Transverse colon (tissue), 4 donors: ENCODE measurements at regions not wholly inside any gene's neighbourhood (a gene's known extent, or its start where the extent isn't known, plus 50 kb on each side); places are given as distances from the start of the nearest gene placed in this dataset.

Experiments
- DNase-seq: peaks from one replicate; pipeline ENCODE4 v3.0.0-alpha.2; 2019
- H3K27ac ChIP-seq, 4 donors: fragments of 200-600 bp; sonication (generic); 2 replicates each; pipeline ENCODE4 v1.5.1; 2016 to 2018; ENCODE audit warnings: inconsistent platforms in 4 of 4
- H3K27me3 ChIP-seq: fragments of 200-600 bp; sonication (generic); 2 replicates; pipeline ENCODE4 v1.5.1; 2017; ENCODE audit warnings: inconsistent platforms
- H3K36me3 ChIP-seq, 4 donors: fragments of 200-600 bp; sonication (generic); 2 replicates each; pipeline ENCODE4 v1.5.1; 2017 to 2019; ENCODE audit warnings: inconsistent platforms in 4 of 4
- H3K4me1 ChIP-seq, 4 donors: fragments of 200-600 bp; sonication (generic); 2 replicates each; pipeline ENCODE4 v1.5.1; 2017 to 2020; ENCODE audit warnings: inconsistent platforms in 4 of 4
- H3K4me3 ChIP-seq, 4 donors: fragments of 200-600 bp; sonication (generic); 1 replicate in 1 of 4; 2 replicates in 3 of 4; pipeline versions ENCODE4 v1.5.1 to v1.6.1; 2017 to 2019; ENCODE audit warnings: inconsistent platforms in 4 of 4
- H3K9me3 ChIP-seq, 2 donors: fragments of 200-600 bp; sonication (generic); 2 replicates each; pipeline ENCODE4 v1.5.1; 2017 to 2019; ENCODE audit warnings: inconsistent platforms in 2 of 2
- EP300 ChIP-seq: sonication (generic); formaldehyde crosslinking; IDR thresholded peaks from one replicate; pipeline ENCODE4 v1.6.1; 2017; ENCODE audit warnings: antibody characterized with exemption, low read depth
- POLR2A ChIP-seq: fragments of 450-650 bp; IDR thresholded peaks from one replicate; pipeline ENCODE4 v1.6.1; 2016; ENCODE audit warnings: antibody characterized with exemption, mild to moderate bottlenecking, moderate library complexity
- POLR2AphosphoS5 ChIP-seq, 3 donors: sonication (generic); formaldehyde crosslinking; IDR thresholded peaks; one replicate each; pipeline ENCODE4 v1.6.1; 2016; ENCODE audit warnings: antibody characterized with exemption in 3 of 3
- WGBS, 2 donors: methylation state at CpG; one replicate each; pipeline ENCODE4 v1.1.5; 2018; ENCODE audit warnings: low coverage in 1 of 2; 5-methylcytosine and 5-hydroxymethylcytosine counted together
- in situ Hi-C, 4 donors: fragments of 200-750 bp; cut with MboI; loops; one replicate each; pipeline versions ENCODE4 v1.15.0 to v1.15.1; 2017; ENCODE audit warnings: low sequenced_read_pairs in 3 of 4, low pct_ligation_motif_present in 1 of 4, low pct_unique_long_range_greater_than_20kb in 1 of 4
- intact Hi-C: fragments of 100-400 bp; cut with DNase I; formaldehyde crosslinking; loops from one replicate; pipeline ENCODE4 v1.15.1; 2023; ENCODE audit warnings: low total_unique reads
- TF ChIP-seq, protein P1 (sequence below), 5 experiments: fragments of 200-600 bp in 3 of 5; fragments of 450-650 bp in 2 of 5; sonication (generic) in 3 of 5; IDR thresholded peaks; 1 replicate in 2 of 5; 2 replicates in 3 of 5; pipeline ENCODE4 v1.5.1; 2016 to 2017; ENCODE audit warnings: antibody characterized with exemption in 5 of 5, inconsistent platforms in 3 of 5, mild to moderate bottlenecking in 2 of 5, moderate library complexity in 1 of 5

- Histone ChIP-seq H3K4me1 (no peaks in the 10 kb centered on the region), H3K4me3 (no peak overlapping the region), H3K27me3 (no peaks in the 10 kb centered on the region), H3K36me3 (no peaks in the 10 kb centered on the region), H3K9me3 (no peaks in the 10 kb centered on the region), H3K27ac (no peak overlapping the region)
- 56 to 60% methylated on average over 1 of the region's 1 CpG for WGBS, 2 donors
- in situ Hi-C loops = no loop called here
- intact Hi-C loops = no loop called here
- TF ChIP-seq POLR2A (no peak), EP300 (no peak)
- TF ChIP-seq, protein P1, sequence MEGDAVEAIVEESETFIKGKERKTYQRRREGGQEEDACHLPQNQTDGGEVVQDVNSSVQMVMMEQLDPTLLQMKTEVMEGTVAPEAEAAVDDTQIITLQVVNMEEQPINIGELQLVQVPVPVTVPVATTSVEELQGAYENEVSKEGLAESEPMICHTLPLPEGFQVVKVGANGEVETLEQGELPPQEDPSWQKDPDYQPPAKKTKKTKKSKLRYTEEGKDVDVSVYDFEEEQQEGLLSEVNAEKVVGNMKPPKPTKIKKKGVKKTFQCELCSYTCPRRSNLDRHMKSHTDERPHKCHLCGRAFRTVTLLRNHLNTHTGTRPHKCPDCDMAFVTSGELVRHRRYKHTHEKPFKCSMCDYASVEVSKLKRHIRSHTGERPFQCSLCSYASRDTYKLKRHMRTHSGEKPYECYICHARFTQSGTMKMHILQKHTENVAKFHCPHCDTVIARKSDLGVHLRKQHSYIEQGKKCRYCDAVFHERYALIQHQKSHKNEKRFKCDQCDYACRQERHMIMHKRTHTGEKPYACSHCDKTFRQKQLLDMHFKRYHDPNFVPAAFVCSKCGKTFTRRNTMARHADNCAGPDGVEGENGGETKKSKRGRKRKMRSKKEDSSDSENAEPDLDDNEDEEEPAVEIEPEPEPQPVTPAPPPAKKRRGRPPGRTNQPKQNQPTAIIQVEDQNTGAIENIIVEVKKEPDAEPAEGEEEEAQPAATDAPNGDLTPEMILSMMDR (IDR thresholded peaks at IDR 0.05) = peak in 4 of 5 experiments; percentile 15 to 38 (median 30)
- DNase-seq = no peak
Observed at GRCh38 chr4:100935090-100935489, 412.2 kb downstream of the PPP3CA start.

DNA sequence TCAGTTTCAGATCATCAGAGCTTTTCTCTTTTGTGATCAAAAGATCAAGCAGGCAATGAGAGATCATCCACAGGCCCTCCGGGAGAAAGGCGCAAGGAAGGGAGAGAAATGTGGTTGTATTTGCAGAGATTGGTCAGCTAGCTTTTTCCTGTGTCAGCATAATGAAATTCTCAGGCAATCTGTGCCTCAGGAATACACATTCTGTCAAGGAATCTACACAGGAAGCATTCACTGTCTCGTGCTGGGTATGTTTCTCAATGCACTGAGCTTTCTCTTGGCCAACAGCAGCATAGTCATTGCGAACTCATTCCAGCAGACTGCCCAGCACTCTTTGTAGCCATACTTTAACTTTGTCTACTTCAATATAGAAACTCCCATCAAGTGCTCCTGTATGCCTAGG is 413.7 kb downstream of the PPP3CA start:
- Histone ChIP-seq H3K27me3 (no peaks in the 10 kb centered on the region), H3K4me1 (no peaks in the 10 kb centered on the region), H3K9me3 (no peaks in the 10 kb centered on the region), H3K4me3 (no peak overlapping the region), H3K27ac (no peak overlapping the region), H3K36me3 (no peaks in the 10 kb centered on the region)
- in situ Hi-C loops = no loop called here
- TF ChIP-seq EP300 (no peak), POLR2AphosphoS5 (IDR thresholded peaks at IDR 0.05) (no peak), POLR2A (no peak)
- TF ChIP-seq, protein P1 (IDR thresholded peaks at IDR 0.05) = no peak
- DNase-seq = no peak
- intact Hi-C loops = no loop called here
- 81 to 100% methylated on average over 2 to 4 of the region's 4 CpGs for WGBS, 2 donors

DNA sequence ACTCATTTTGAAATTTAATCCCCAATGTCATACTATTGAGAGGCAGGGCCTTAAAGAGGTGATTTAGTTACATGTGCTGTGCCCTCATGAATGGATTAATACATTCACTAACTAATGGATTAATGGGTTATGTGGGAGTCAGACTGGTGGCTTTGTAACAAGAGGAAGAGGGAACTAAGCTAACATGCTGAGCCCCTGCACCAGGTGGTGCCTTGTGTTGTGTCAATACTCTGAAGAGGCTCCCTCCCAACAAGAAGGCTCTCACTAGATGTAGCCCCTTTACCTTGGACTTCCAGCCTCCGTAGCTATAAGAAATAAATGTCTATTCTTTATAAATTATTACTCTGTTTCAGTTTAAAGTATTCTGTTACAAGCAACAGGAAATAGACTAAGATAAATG is 411.9 kb upstream of the EMCN start:
- intact Hi-C loops (no loop called here), in situ Hi-C loops (no loop called here)
- H3K36me3 ChIP-seq = no peaks in the 10 kb centered on the region
- no peaks in the 10 kb centered on the region for H3K27me3 ChIP-seq
- TF ChIP-seq POLR2AphosphoS5 (IDR thresholded peaks at IDR 0.05) = no peak
- TF ChIP-seq, protein P1 (IDR thresholded peaks at IDR 0.05) = no peak
- TF ChIP-seq POLR2A = no peak
- TF ChIP-seq EP300 = no peak
- no peaks in the 10 kb centered on the region for H3K9me3 ChIP-seq
- H3K4me1 ChIP-seq = no peaks in the 10 kb centered on the region
- H3K4me3 ChIP-seq = no peak overlapping the region
- H3K27ac ChIP-seq = no peak overlapping the region
- 80 to 100% methylated on average over 1 of the region's 1 CpG for WGBS, 2 donors
- no peak for DNase-seq

DNA sequence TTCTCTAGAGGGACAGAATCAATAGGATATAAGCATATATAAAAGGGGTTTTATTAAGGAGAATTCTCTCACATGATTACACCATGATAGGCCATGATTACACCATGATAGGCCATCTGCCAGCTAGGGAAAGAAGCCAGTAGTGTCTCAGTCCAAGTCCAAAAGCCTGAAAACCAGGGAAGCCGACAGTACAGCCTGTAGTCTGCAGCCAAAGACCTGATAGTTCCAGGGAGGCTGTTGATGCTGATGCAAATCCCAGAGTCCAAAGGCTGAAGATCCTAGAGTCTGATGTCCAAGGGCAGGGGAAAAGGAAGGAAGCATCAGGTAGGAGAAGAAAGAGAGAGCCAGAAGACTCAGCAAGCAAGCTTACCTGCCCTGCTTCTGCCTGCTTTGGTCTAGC is 411.3 kb upstream of the EMCN start:
- Histone ChIP-seq H3K27ac (no peak overlapping the region), H3K4me3 (no peak overlapping the region), H3K36me3 (no peaks in the 10 kb centered on the region), H3K27me3 (no peaks in the 10 kb centered on the region), H3K9me3 (no peaks in the 10 kb centered on the region), H3K4me1 (no peaks in the 10 kb centered on the region)
- intact Hi-C loops = no loop called here
- TF ChIP-seq POLR2A = no peak
- TF ChIP-seq POLR2AphosphoS5 (IDR thresholded peaks at IDR 0.05) = no peak
- TF ChIP-seq, protein P1 (IDR thresholded peaks at IDR 0.05) = no peak
- TF ChIP-seq EP300 = no peak
- 83% methylated on average over 1 of the region's 1 CpG; no CpG with 5 or more reads in 1 of the 2 donors for WGBS, 2 donors
- DNase-seq = no peak
- in situ Hi-C loops = no loop called here
